Astrocyte (in vitro differentiated cells and primary cell): ENCODE measurements at regions not wholly inside any gene's neighbourhood (a gene's known extent, or its start where the extent isn't known, plus 50 kb on each side); places are given as distances from the start of the nearest gene placed in this dataset.

ENCODE experiments used
- EZH2 ChIP-seq: IDR thresholded peaks from 2 replicates; pipeline ENCODE4 v1.6.1; 2012; ENCODE audit warnings: mild to moderate bottlenecking, low read length, inconsistent platforms; ENCODE audit not compliant: insufficient read depth
- TF ChIP-seq, protein P1 (sequence below): IDR thresholded peaks from 2 replicates; pipeline ENCODE4 v1.5.1; 2011; ENCODE audit warnings: low read depth, mild to moderate bottlenecking, inconsistent platforms, low read length, moderate library complexity; ENCODE audit not compliant: insufficient read depth

DNA sequence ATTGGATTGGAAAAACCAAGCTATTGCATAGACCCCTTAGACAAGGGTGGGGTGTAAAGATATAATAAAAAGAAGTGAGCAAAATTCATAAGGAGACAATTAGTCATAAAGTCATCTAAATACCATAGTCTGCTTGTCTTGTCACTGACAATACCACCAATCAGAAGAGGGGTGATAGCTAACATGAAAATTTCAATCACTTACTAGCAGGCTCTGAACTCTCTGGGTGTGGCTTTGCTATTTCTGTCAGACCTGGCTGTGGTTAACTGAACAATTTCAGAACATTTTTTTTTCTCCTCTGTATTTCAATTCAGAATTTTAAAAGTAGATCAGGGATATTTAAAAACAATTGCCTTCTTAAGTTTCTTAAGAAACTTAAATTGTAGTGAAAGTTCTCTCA, 158.5 kb upstream of the PRMT6 start:
- TF ChIP-seq EZH2 = no peak
- TF ChIP-seq, protein P1, sequence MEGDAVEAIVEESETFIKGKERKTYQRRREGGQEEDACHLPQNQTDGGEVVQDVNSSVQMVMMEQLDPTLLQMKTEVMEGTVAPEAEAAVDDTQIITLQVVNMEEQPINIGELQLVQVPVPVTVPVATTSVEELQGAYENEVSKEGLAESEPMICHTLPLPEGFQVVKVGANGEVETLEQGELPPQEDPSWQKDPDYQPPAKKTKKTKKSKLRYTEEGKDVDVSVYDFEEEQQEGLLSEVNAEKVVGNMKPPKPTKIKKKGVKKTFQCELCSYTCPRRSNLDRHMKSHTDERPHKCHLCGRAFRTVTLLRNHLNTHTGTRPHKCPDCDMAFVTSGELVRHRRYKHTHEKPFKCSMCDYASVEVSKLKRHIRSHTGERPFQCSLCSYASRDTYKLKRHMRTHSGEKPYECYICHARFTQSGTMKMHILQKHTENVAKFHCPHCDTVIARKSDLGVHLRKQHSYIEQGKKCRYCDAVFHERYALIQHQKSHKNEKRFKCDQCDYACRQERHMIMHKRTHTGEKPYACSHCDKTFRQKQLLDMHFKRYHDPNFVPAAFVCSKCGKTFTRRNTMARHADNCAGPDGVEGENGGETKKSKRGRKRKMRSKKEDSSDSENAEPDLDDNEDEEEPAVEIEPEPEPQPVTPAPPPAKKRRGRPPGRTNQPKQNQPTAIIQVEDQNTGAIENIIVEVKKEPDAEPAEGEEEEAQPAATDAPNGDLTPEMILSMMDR = no peak
